ENCODE measurements at regions not wholly inside any gene's neighbourhood (a gene's known extent, or its start where the extent isn't known, plus 50 kb on each side); places are given as distances from the start of the nearest gene placed in this dataset.

DNA sequence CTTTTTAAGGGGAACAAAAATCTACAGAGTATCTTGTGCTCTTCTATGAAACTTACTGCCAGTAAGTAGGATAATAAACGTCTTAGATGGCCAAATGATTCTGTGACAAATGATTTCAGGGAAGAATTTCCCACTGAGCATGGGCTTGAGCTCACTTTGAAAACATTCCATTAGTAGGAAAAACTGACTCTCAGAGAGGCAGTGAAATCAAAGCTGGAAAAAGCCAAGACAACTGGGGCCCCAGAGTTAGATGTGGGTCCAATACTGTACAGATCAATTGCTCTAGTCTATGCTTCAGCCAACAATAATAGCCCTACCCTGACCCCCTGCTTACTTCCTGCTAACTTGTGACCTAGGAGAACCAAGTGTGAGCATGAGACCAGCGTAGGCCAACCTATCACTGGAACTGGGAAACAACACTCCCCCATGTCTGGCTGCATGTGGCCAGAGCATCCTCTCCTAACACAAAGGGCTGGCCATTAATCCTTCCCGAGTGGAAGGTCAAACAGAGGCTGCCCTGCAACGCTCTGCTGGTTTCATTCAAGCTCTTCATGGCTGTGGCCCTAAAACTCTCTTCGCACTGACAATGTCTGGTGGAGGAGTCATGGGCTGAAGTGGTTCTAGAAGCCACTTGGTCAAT lies 68.8 kb downstream of the FOXB1 start:
- H3K4me3 ChIP-seq (ENCODE audit: low read depth, low read length), result no peak overlapping the region
- DNase-seq (ENCODE audit: low read depth), result no peak

DNA sequence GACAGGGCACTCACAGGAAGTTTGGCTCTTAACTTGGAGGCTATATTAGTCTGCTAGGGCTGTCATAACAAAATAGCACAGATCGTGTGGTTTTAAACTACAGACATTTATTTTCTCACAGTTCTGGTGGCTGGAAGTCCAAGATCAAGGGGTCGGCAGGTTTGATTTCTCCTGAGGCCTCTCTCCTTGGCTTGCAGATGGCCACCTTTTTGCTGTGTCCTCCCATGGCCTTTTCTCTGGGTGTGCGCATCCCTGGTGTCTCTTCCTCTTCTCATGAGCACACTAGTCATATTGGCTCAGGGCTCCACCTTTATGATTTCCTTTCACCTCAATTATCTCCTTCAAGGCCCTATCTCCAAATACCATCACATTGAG lies 69.3 kb downstream of the FOXB1 start:
- DNase-seq (ENCODE audit: low read depth), result no peak
- no peak for TF ChIP-seq CTCF (IDR thresholded peaks at IDR 0.05; ENCODE audit: insufficient read depth, low read depth, low read length)
- H3K4me3 ChIP-seq (ENCODE audit: low read depth, low read length), result no peak overlapping the region

More for the DNA sequence above, 68.8 kb downstream of the FOXB1 start:
- no peak for TF ChIP-seq CTCF (IDR thresholded peaks at IDR 0.05; ENCODE audit: insufficient read depth, low read depth, low read length)

DNA sequence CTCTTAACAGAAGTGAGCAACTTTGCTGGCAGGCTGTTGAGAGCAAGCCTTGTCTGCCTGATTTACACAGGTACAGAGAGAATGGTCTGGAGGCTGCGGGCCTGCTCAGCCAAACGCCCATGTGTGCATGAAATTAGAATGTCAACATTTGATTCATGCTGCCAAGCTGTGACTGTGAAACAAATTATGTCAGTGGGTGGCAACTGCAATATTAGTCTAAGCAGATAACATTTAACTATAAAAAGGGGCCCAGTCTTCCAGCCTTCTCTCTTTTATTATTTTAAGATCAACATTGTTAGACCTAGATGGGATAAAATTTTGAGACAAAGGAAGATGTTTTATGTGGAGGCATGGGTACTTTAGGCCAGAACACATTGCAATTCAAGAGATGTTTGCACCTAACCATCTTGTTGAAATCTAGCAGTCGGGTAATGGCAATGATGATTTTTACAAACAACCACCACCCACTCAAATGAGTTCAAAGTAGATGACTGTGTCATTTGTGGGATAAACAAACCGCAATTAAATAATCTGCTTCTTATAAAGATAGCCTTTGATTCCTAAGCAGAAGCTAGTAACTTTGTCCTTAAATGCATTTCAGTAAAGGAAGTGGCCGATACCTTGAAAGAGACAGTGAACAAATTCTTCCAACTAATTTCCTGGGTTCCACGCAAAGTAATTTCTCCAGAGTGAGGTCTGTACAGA lies 70.2 kb downstream of the FOXB1 start:
- no peak overlapping the region for H3K4me3 ChIP-seq (ENCODE audit: low read depth, low read length)
- TF ChIP-seq CTCF (IDR thresholded peaks at IDR 0.05; ENCODE audit: insufficient read depth, low read depth, low read length), result no peak
- DNase-seq (ENCODE audit: low read depth), result no peak

GRCh38 chr15:60076045-60076444 lies 71.9 kb downstream of the FOXB1 start:
- no peak for TF ChIP-seq CTCF (IDR thresholded peaks at IDR 0.05; ENCODE audit: insufficient read depth, low read depth, low read length)
- no peak for DNase-seq (ENCODE audit: low read depth)
- H3K4me3 ChIP-seq (ENCODE audit: low read depth, low read length), result no peak overlapping the region

DNA sequence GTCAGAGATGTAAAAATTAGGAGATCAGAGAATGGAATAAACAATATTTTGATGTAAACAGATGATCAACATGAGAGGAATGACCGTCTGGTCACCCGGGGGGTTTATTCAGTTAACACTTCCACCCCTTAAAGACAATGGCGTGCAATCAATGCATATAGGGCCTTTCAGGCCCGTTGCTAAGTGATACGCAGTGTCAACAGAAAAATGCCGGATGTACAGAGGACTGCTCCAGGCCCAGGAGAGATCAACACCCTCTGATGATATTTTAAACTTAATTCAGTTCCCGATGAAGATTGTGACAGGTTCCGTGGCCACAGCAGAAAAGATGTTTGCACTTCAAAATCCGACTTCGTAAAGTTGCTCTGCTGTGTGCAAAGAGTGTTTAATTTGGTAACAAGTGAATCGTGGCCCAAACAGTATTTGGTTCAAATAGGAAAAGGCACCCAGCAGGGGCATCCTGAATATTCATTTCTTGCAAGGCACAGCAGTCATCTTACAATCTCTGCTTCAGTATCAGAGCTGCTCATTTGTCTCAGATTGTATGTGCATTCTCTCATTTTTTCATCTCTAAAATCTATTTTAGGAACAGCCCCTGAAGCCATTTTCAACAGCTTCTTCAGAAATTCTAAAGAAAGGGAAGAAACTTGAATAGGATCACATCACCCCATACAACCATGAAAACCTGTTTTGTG lies 72.6 kb downstream of the FOXB1 start:
- DNase-seq (ENCODE audit: low read depth), result no peak
- no peak for TF ChIP-seq CTCF (IDR thresholded peaks at IDR 0.05; ENCODE audit: insufficient read depth, low read depth, low read length)
- no peak overlapping the region for H3K4me3 ChIP-seq (ENCODE audit: low read depth, low read length)

- no peak overlapping the region for H3K4me3 ChIP-seq (ENCODE audit: low read depth, low read length)
- no peak for TF ChIP-seq CTCF (IDR thresholded peaks at IDR 0.05; ENCODE audit: insufficient read depth, low read depth, low read length)
- DNase-seq (ENCODE audit: low read depth), result no peak
Measured at GRCh38 chr15:60077581-60078359, 73.7 kb downstream of the FOXB1 start.

Data from fibroblast of villous mesenchyme (primary cell).